ENCODE measurements at regions not wholly inside any gene's neighbourhood (a gene's known extent, or its start where the extent isn't known, plus 50 kb on each side); places are given as distances from the start of the nearest gene placed in this dataset.

GRCh38 chr4:157994863-157995262 is 178.0 kb downstream of the GASK1B start:
- TF ChIP-seq CTCF (IDR thresholded peaks at IDR 0.05) (no peak), POLR2A (IDR thresholded peaks at IDR 0.05) (no peak)
